Osteoblast (primary cell): ENCODE measurements at regions not wholly inside any gene's neighbourhood (a gene's known extent, or its start where the extent isn't known, plus 50 kb on each side); places are given as distances from the start of the nearest gene placed in this dataset.

Experiments used
- DNase-seq: peaks from one replicate; pipeline ENCODE4 v3.0.0; 2011; ENCODE audit warnings: low spot score, mixed read lengths; ENCODE audit not compliant: insufficient read length; ENCODE audit errors: missing footprints
- H2AFZ ChIP-seq: 2 replicates; pipeline ENCODE4 v1.6.0; 2011; ENCODE audit warnings: mild to moderate bottlenecking, low read length
- H3K27ac ChIP-seq: 2 replicates; pipeline ENCODE4 v1.5.1; 2011; ENCODE audit warnings: mild to moderate bottlenecking, low read depth, low read length, moderate library complexity
- H3K27me3 ChIP-seq: 2 replicates; pipeline ENCODE4 v1.6.0; 2012; ENCODE audit warnings: mild to moderate bottlenecking, control low read depth, inconsistent platforms, low read length, moderate library complexity; ENCODE audit not compliant: insufficient read depth
- H3K36me3 ChIP-seq: 2 replicates; pipeline ENCODE4 v1.5.1; 2011; ENCODE audit warnings: mild to moderate bottlenecking, low read length, control low read depth, moderate library complexity; ENCODE audit not compliant: insufficient read depth
- H3K4me1 ChIP-seq: 2 replicates; pipeline ENCODE4 v1.5.1; 2011; ENCODE audit warnings: mild to moderate bottlenecking, low read length, control low read depth, moderate library complexity; ENCODE audit not compliant: insufficient read depth
- H3K4me2 ChIP-seq: 2 replicates; pipeline ENCODE4 v1.6.0; 2011; ENCODE audit warnings: mild to moderate bottlenecking, low read length; ENCODE audit not compliant: insufficient read depth
- H3K4me3 ChIP-seq: fragments of 200-600 bp; sonication (generic); 3 replicates; pipeline ENCODE4 v1.5.1; 2012; ENCODE audit warnings: mild to moderate bottlenecking, low read length, inconsistent platforms; ENCODE audit not compliant: insufficient read depth
- H3K79me2 ChIP-seq: 2 replicates; pipeline ENCODE4 v1.6.0; 2012; ENCODE audit warnings: mild to moderate bottlenecking, low read length, control low read depth, inconsistent platforms; ENCODE audit not compliant: insufficient read depth
- H3K9me3 ChIP-seq: 2 replicates; pipeline ENCODE4 v1.5.1; 2011; ENCODE audit warnings: low read depth, low read length, control low read depth
- H4K20me1 ChIP-seq: 2 replicates; pipeline ENCODE4 v1.6.0; 2012; ENCODE audit warnings: mild to moderate bottlenecking, low read length, control low read depth; ENCODE audit not compliant: insufficient read depth
- CTCF ChIP-seq: IDR thresholded peaks from 2 replicates; pipeline ENCODE4 v1.5.1; 2011; ENCODE audit warnings: mild to moderate bottlenecking, low read depth, low read length, moderate library complexity; ENCODE audit errors: extremely low read depth

- H3K36me3 ChIP-seq, result no peaks in the 10 kb centered on the region
- DNase-seq, result no peak
- TF ChIP-seq CTCF, result no peak
Measured at GRCh38 chrX:20711366-20711765, 444.7 kb upstream of the RPS6KA3 start.

GRCh38 chrX:20693078-20693477, 426.4 kb upstream of the RPS6KA3 start:
- no peaks in the 10 kb centered on the region for H3K36me3 ChIP-seq
- H2AFZ ChIP-seq, result no peak overlapping the region
- H3K9me3 ChIP-seq, result no peaks in the 10 kb centered on the region
- H3K4me1 ChIP-seq, result no peaks in the 10 kb centered on the region
- no peak for DNase-seq
- TF ChIP-seq CTCF, result no peak
- H4K20me1 ChIP-seq, result no peaks in the 10 kb centered on the region
- no peaks in the 10 kb centered on the region for H3K79me2 ChIP-seq
- H3K4me2 ChIP-seq, result no peak overlapping the region
- H3K4me3 ChIP-seq, result no peak overlapping the region
- H3K27me3 ChIP-seq, result no peaks in the 10 kb centered on the region
- no peak overlapping the region for H3K27ac ChIP-seq

More at GRCh38 chrX:20711366-20711765, 444.7 kb upstream of the RPS6KA3 start:
- Histone ChIP-seq H3K4me3 (no peak overlapping the region), H3K27me3 (no peaks in the 10 kb centered on the region), H3K79me2 (no peaks in the 10 kb centered on the region), H4K20me1 (no peaks in the 10 kb centered on the region), H3K27ac (no peak overlapping the region), H3K4me1 (no peaks in the 10 kb centered on the region), H3K9me3 (no peaks in the 10 kb centered on the region), H2AFZ (no peak overlapping the region), H3K4me2 (no peak overlapping the region)

GRCh38 chrX:20686256-20686655, 419.5 kb upstream of the RPS6KA3 start:
- Histone ChIP-seq H3K79me2 (no peaks in the 10 kb centered on the region), H3K4me3 (no peak overlapping the region), H3K27me3 (no peaks in the 10 kb centered on the region), H3K4me2 (no peak overlapping the region), H3K9me3 (no peaks in the 10 kb centered on the region), H3K36me3 (no peaks in the 10 kb centered on the region), H3K4me1 (no peaks in the 10 kb centered on the region), H4K20me1 (no peaks in the 10 kb centered on the region), H2AFZ (no peak overlapping the region), H3K27ac (no peak overlapping the region)
- TF ChIP-seq CTCF, result no peak
- no peak for DNase-seq

- TF ChIP-seq CTCF, result no peak
- H3K4me1 ChIP-seq, result no peaks in the 10 kb centered on the region
- no peak overlapping the region for H3K4me2 ChIP-seq
- H3K79me2 ChIP-seq, result no peaks in the 10 kb centered on the region
- H3K9me3 ChIP-seq, result no peaks in the 10 kb centered on the region
- no peak for DNase-seq
- H3K27ac ChIP-seq, result no peak overlapping the region
- H2AFZ ChIP-seq, result no peak overlapping the region
- H3K4me3 ChIP-seq, result no peak overlapping the region
- H3K27me3 ChIP-seq, result no peaks in the 10 kb centered on the region
- H4K20me1 ChIP-seq, result no peaks in the 10 kb centered on the region
- no peaks in the 10 kb centered on the region for H3K36me3 ChIP-seq
Measured at GRCh38 chrX:20685652-20686051, 418.9 kb upstream of the RPS6KA3 start.
